ENCODE measurements at regions not wholly inside any gene's neighbourhood (a gene's known extent, or its start where the extent isn't known, plus 50 kb on each side); places are given as distances from the start of the nearest gene placed in this dataset.

DNA sequence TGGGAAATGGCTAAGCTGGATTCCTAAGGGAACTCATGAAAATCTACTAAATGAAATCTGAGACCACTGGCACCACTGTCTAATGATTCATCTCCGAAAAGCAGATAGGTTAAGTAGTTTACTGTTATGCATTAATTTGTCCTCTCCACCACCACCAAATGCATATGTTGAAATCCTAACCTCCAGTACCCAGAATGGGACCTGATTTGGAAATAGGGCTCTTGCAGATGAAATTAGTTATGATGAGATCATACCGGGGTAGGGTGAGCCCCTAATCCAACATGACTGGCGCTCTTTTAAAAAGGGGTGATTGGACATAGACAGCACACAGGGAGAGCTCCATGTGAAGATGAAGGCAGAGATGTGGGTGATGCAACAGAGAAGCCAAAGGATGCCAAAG lies 124.9 kb upstream of the GUCY1A1 start:
- no peak overlapping the region for H3K4me3 ChIP-seq (ENCODE audit: low read depth, low read length)
- no peak for TF ChIP-seq ZNF426 (tag by site-specific recombination; IDR thresholded peaks at IDR 0.05)
- TF ChIP-seq ZNF558 (tag by site-specific recombination; IDR thresholded peaks at IDR 0.05) = no peak
- CTCF ChIA-PET = no interaction called here
- no peaks in the 10 kb centered on the region for H3K4me1 ChIP-seq (ENCODE audit: control insufficient read depth, insufficient read depth, low read length)
- no peaks in the 10 kb centered on the region for H3K9me3 ChIP-seq (ENCODE audit: control insufficient read depth, insufficient read depth, low read depth, low read length)
- H3K27ac ChIP-seq (ENCODE audit: extremely low read depth, low read depth, low read length) = no peak overlapping the region
- H3K36me3 ChIP-seq (ENCODE audit: control insufficient read depth in 2 of 2, insufficient read depth in 1 of 2, low read length in 2 of 2) = no peaks in the 10 kb centered on the region
- POLR2A ChIA-PET = no interaction called here

DNA sequence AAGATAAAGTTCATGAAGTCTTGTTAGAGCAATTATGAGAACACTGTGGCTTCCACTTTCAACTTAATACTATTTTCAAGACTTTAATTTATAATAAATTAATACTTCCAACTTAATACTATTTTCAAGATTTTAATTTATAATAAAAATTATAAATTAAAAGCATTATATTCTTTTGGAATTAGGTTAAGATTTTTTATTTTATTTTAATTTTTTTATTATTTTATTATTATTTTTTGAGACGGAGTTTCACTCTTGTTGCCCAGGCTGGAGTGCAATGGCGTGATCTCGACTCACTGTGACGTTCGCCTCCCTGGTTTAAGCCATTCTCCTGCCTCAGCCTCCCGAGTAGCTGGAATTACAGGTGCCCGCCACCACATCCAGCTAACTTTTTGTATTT lies 126.0 kb upstream of the GUCY1A1 start:
- no peak overlapping the region for H3K4me3 ChIP-seq (ENCODE audit: low read depth, low read length)
- POLR2A ChIA-PET = interaction anchor here (0.7 kb wide), 1 partner anchor 115 kb away, joined by 5 read pairs; no protein-coding TSS in a partner anchor
- H3K27ac ChIP-seq (ENCODE audit: extremely low read depth, low read depth, low read length) = no peak overlapping the region
- TF ChIP-seq ZNF501 (tag by site-specific recombination; IDR thresholded peaks at IDR 0.05) (no peak), KLF7 (tag by site-specific recombination; IDR thresholded peaks at IDR 0.05; ENCODE audit: borderline replicate concordance) (no peak), ZNF623 (tag by site-specific recombination; IDR thresholded peaks at IDR 0.05) (no peak), ZNF366 (tag by site-specific recombination; conservative IDR thresholded peaks at IDR 0.05) (no peak), ZNF24 (tag by site-specific recombination; IDR thresholded peaks at IDR 0.05) (no peak), OVOL3 (tag by site-specific recombination; IDR thresholded peaks at IDR 0.05) (no peak), ZNF266 (tag by site-specific recombination; IDR thresholded peaks at IDR 0.05; ENCODE audit: low read depth) (no peak), ZBTB21 (tag by site-specific recombination; IDR thresholded peaks at IDR 0.05) (no peak), ZNF423 (tag by site-specific recombination; IDR thresholded peaks at IDR 0.05) (no peak), ZNF140 (tag by site-specific recombination; IDR thresholded peaks at IDR 0.05) (no peak), GLI2 (tag by site-specific recombination; IDR thresholded peaks at IDR 0.05; ENCODE audit: borderline replicate concordance, low read depth) (no peak), ZNF76 (tag by site-specific recombination; IDR thresholded peaks at IDR 0.05; ENCODE audit: borderline replicate concordance, low read depth) (no peak), ZNF114 (tag by site-specific recombination; IDR thresholded peaks at IDR 0.05) (no peak), ZNF274 (IDR thresholded peaks at IDR 0.05; ENCODE audit: low read length) (no peak), ZNF274 (tag by site-specific recombination; IDR thresholded peaks at IDR 0.05; ENCODE audit: borderline replicate concordance) (no peak)
- TF ChIP-seq, protein P1, sequence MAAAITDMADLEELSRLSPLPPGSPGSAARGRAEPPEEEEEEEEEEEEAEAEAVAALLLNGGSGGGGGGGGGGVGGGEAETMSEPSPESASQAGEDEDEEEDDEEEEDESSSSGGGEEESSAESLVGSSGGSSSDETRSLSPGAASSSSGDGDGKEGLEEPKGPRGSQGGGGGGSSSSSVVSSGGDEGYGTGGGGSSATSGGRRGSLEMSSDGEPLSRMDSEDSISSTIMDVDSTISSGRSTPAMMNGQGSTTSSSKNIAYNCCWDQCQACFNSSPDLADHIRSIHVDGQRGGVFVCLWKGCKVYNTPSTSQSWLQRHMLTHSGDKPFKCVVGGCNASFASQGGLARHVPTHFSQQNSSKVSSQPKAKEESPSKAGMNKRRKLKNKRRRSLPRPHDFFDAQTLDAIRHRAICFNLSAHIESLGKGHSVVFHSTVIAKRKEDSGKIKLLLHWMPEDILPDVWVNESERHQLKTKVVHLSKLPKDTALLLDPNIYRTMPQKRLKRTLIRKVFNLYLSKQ (tag by site-specific recombination; IDR thresholded peaks at IDR 0.05; ENCODE audit: borderline replicate concordance) = no peak
- TF ChIP-seq, protein P2, sequence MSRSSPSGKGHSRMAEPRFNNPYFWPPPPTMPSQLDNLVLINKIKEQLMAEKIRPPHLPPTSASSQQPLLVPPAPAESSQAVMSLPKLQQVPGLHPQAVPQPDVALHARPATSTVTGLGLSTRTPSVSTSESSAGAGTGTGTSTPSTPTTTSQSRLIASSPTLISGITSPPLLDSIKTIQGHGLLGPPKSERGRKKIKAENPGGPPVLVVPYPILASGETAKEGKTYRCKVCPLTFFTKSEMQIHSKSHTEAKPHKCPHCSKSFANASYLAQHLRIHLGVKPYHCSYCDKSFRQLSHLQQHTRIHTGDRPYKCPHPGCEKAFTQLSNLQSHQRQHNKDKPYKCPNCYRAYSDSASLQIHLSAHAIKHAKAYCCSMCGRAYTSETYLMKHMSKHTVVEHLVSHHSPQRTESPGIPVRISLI (tag by site-specific recombination; IDR thresholded peaks at IDR 0.05) = no peak
- TF ChIP-seq, protein P3, sequence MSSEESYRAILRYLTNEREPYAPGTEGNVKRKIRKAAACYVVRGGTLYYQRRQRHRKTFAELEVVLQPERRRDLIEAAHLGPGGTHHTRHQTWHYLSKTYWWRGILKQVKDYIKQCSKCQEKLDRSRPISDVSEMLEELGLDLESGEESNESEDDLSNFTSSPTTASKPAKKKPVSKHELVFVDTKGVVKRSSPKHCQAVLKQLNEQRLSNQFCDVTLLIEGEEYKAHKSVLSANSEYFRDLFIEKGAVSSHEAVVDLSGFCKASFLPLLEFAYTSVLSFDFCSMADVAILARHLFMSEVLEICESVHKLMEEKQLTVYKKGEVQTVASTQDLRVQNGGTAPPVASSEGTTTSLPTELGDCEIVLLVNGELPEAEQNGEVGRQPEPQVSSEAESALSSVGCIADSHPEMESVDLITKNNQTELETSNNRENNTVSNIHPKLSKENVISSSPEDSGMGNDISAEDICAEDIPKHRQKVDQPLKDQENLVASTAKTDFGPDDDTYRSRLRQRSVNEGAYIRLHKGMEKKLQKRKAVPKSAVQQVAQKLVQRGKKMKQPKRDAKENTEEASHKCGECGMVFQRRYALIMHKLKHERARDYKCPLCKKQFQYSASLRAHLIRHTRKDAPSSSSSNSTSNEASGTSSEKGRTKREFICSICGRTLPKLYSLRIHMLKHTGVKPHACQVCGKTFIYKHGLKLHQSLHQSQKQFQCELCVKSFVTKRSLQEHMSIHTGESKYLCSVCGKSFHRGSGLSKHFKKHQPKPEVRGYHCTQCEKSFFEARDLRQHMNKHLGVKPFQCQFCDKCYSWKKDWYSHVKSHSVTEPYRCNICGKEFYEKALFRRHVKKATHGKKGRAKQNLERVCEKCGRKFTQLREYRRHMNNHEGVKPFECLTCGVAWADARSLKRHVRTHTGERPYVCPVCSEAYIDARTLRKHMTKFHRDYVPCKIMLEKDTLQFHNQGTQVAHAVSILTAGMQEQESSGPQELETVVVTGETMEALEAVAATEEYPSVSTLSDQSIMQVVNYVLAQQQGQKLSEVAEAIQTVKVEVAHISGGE (tag by site-specific recombination; conservative IDR thresholded peaks at IDR 0.05; ENCODE audit: low read depth) = no peak
- TF ChIP-seq, protein P4, sequence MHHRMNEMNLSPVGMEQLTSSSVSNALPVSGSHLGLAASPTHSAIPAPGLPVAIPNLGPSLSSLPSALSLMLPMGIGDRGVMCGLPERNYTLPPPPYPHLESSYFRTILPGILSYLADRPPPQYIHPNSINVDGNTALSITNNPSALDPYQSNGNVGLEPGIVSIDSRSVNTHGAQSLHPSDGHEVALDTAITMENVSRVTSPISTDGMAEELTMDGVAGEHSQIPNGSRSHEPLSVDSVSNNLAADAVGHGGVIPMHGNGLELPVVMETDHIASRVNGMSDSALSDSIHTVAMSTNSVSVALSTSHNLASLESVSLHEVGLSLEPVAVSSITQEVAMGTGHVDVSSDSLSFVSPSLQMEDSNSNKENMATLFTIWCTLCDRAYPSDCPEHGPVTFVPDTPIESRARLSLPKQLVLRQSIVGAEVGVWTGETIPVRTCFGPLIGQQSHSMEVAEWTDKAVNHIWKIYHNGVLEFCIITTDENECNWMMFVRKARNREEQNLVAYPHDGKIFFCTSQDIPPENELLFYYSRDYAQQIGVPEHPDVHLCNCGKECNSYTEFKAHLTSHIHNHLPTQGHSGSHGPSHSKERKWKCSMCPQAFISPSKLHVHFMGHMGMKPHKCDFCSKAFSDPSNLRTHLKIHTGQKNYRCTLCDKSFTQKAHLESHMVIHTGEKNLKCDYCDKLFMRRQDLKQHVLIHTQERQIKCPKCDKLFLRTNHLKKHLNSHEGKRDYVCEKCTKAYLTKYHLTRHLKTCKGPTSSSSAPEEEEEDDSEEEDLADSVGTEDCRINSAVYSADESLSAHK (tag by site-specific recombination; IDR thresholded peaks at IDR 0.05) = no peak
- TF ChIP-seq, protein P5, sequence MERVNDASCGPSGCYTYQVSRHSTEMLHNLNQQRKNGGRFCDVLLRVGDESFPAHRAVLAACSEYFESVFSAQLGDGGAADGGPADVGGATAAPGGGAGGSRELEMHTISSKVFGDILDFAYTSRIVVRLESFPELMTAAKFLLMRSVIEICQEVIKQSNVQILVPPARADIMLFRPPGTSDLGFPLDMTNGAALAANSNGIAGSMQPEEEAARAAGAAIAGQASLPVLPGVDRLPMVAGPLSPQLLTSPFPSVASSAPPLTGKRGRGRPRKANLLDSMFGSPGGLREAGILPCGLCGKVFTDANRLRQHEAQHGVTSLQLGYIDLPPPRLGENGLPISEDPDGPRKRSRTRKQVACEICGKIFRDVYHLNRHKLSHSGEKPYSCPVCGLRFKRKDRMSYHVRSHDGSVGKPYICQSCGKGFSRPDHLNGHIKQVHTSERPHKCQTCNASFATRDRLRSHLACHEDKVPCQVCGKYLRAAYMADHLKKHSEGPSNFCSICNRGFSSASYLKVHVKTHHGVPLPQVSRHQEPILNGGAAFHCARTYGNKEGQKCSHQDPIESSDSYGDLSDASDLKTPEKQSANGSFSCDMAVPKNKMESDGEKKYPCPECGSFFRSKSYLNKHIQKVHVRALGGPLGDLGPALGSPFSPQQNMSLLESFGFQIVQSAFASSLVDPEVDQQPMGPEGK (tag by site-specific recombination; IDR thresholded peaks at IDR 0.05) = no peak
- CTCF ChIA-PET = no interaction called here
- H3K36me3 ChIP-seq (ENCODE audit: control insufficient read depth in 2 of 2, insufficient read depth in 1 of 2, low read length in 2 of 2) = no peaks in the 10 kb centered on the region
- H3K9me3 ChIP-seq (ENCODE audit: control insufficient read depth, insufficient read depth, low read depth, low read length) = no peaks in the 10 kb centered on the region
- no peaks in the 10 kb centered on the region for H3K4me1 ChIP-seq (ENCODE audit: control insufficient read depth, insufficient read depth, low read length)

All from HEK293 (cell line).